ENCODE measurements at regions not wholly inside any gene's neighbourhood (a gene's known extent, or its start where the extent isn't known, plus 50 kb on each side); places are given as distances from the start of the nearest gene placed in this dataset.

DNA sequence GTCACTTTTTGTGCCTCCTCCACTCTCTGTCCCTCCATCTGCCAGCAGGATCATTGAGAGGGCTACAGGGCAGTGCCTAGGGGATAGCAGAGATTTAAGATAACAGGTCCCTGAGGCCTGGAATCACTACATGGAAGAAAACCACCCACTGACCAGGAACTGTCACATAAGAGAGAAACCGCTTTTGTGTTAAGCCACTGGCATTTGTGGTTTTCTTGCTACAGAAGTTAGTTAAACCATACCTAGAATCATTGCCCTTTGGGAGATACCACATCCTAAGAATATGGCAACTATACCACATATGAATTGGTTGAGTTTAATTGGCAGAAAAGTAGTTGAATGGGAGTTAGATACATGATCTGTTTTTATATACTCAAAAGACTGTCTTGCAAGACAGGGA, 112.8 kb upstream of the LPP start:
- DNase-seq (ENCODE audit: low spot score), result no peak

DNA sequence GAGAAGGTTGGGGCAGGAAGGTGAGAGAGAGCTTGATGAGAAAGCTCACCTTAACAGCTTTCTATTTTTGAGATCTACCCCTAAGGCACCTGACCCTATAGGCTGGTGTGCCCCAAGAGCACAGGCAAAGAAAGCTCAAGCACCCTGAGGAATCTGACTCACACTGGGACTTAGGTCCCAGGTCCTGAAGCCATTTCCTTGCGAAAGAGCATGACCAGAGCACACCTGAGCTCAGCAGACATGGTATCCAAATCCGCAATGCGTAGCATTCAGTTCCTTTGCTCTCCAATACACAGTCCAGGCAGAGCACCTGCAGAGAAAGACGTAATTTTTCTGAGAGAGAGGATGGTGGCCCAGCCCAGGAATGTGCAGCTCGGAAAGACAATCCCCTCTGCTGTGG, 112.1 kb upstream of the LPP start:
- no peak for DNase-seq (ENCODE audit: low spot score)

DNA sequence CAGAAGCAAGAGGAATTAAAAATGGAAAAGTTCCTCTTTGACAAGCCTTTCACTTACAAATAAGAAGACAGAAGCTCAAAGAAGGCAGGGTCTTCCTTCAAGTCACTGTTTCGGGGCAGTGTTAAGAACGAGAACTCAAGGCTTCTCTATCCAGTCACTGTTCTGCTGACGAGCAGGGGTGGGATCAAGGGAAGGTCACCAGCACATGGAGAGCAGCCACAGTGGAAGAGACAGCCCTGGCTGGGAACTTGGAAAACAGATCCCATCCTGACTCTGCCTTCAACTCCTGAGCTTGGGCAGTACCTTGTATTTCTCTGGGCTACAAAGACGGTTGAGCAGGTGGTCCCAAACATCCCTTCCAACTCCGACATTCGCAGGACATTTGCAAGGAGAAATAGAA, 111.5 kb upstream of the LPP start:
- no peak for DNase-seq (ENCODE audit: low spot score)

DNA sequence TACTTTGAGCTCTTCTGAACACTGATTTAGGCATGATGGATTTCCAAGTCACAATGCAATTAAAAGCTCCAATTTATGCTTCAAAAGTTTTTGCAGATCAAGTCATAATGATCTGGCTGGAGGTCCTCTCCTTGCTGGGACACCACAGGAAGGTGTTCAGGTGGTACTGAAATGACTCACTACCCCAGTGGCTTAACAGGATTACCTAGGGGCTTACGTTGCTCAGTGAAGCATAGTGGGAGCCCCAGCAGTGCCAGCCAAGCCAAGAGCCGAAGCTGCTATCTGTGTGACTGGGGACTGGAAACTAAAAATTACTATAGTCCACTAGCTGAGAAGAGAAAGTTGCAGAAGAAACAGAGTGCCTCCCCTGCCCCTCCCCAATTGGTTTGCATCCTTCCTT, 110.1 kb upstream of the LPP start:
- DNase-seq (ENCODE audit: low spot score), result no peak

DNA sequence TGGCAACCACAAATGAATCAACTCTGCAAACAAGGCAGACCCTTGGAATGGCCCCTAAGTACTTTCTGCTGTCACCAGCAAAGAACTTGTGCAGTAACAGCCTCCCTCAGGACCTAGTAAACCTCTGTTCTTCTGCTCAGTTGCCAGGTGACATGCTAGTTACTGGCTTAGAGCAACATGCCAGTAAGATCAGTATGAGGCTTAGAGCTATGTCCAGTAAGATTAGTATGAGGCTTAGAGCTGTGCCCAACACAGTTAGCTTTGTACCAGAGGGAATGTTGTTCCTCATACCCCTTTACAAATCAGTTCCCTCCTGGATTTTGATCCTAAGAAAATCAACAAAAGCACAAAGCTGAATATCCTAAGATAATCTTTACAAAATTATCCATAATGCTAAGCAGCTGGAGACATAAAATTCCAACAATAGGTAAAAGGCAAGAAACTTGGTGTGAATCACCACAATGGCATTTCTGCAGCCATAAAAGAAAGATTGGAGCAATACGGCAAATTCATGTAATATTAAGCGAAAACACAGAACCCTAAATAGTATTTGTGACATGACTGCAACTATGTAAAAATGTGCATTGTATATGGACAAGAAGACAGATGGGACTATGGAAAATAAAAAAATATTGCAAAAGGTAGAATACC, 107.3 kb upstream of the LPP start:
- DNase-seq (ENCODE audit: low spot score), result no peak

DNA sequence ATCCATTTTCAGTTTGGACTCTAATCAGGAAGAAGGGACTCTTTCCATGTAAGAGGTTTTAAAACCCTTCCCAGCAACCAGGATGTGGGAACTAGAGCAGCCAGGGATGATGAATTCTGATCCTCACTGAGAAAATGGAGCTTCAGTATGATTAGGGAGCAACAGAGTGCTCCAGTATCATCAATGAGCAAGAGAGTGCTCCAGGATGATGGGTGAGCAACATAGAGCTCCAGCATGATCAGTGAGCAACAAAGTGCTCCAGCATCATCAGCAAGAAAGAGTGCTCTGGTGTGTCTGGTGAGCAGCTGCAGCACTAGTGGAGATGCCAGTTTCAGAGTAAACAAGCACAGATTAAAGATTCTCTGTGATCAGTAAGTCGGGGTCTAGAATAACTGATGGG, 106.4 kb upstream of the LPP start:
- DNase-seq (ENCODE audit: low spot score), result no peak

DNA sequence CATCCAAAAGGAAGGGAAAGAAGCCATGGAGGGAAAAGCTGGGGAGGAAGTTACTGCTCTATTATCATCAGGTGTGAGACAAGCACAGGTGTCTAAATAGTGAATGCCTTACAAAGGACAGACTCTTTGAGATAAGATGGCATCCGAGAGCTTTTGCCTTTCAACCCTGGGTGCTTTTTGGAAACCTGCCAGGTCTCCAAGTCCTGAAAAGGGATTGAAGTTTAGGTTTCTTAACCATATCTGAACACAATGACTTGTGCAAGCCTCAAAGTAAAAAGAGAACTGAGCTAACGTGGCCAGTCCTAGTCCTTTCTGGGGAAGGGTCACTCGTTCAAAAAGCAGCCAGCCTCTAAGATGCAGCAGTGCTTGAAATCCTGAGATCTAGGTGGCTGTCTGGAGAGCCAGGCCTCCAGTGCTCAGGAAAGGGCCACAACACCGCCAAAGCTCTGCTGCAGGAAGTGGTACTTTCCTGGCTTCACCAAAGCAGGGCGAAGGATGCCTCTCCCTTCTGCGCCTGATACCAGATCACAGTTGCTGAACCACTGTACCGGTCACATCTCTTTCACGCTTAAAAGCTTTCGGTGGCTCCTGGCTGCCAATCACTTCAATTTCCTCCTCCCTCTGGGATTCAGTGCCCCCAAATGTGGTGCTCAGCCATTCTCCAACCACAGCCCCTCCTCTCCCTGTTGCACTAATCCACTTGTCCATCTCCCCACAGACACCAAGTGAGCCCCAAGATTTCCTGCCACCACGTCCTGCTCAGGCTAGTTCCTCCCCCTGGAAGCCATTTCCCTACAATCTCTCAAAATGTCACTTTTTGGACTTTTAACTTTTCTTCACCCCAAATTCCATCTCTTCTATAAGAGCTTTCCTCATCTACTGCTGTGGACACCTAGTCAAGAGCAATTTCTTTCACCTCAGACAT, 104.1 kb upstream of the LPP start:
- no peak for DNase-seq (ENCODE audit: low spot score)

DNA sequence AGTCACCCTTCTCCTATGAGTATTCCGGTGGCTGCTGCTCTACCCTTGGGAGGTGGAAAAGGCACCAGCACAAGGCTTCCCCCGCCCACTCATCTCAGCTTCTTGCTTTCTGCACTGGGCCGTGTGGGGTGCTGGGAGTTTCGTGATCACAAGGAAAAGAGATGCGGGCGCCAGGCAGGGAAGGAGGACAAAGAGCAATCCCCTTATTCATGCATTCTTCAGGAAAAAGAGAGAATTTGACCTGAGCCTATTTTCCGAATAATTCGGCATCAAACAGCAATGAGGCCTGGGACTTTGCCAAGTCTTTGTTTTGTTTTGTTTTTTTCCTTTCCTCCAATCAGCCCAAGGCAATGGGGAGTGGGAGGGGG, 102.2 kb upstream of the LPP start:
- no peak for DNase-seq (ENCODE audit: low spot score)

DNA sequence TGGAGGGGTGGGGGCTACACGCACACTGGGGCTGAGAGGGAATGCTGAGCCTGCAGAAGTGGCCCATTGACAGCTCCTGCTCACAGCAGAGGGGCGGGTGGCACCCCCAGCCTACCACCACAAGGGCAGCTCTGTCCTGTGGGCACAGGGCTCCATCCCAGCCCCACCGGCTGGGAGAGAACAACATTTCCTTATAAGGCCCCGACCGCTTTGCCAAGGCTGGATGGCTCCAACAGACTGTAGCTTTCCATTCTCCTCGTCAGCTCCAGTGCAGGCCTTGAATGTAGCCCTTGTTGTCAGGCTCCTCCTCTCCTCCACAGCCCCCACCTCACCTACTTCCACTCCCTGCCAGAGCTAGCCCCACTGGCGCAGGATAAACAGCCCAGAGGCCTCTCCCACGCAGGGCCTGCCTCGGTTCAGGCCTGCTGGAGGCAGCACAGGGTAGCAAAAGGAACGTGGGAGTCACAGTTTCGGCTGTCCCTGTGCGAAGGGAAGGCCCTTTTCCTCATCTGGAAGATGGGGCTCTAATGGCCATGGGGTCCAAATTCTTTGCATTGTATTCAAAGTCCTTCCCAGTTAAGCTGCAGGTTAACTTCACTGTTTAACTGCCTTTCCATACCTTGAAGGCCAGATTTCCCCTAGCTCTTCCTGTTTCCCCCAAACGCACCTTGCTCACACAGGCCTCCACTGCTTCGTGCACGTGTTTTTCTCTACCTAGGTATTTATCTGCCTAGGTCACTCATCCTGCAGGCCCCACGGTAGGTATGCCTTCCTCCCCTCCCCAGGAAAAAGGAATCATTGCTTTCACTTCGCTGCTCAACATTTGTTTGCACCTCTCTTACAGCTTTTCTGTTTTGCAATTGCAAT, 101.6 kb upstream of the LPP start:
- DNase-seq (ENCODE audit: low spot score), result no peak

DNA sequence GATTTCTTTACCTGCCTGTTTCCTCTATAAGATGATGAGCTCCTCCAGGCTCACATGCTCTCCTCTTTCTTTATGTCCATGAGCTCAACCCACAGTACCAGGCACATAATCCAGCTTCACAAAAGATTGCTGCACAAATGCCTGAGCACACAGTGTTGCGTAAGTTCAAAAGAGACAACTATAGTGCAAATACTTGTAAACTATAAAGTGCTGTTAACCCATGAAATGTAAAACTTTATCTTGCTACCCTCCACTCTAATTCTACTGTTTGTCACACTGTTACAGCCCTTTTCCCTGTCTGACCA, 101.0 kb upstream of the LPP start:
- no peak for DNase-seq (ENCODE audit: low spot score)

DNA sequence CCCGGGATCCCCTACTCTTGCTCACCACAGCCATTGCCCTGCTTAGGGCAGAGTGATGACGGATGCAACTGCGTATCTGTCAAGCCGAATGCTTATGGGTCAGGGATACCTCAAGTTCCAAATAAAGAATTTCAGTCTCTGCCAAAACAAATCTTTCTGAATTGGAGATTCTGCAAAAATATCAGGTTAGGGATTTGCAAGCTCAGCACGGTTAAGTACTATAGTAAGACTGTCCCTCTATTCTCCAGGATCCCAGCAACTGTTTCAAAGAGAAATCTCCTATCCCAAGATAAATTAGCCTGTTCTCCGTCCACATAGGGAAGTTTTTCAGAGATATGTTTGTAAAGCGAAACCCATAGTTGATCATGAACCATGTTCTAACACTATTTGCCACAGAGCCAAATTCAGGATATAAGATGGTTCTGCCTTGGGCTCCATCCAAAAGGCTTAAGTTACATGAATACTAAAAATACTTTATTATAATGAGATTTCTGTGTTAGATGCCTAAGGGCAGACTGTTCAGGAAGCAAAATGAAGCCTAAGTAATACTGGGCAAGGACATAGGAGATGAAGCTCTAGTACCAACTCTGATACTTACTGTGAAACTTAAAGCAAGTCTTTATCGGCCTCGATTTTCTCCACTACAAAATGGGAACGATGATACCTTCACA, 100.1 kb upstream of the LPP start:
- DNase-seq (ENCODE audit: low spot score), result no peak

DNA sequence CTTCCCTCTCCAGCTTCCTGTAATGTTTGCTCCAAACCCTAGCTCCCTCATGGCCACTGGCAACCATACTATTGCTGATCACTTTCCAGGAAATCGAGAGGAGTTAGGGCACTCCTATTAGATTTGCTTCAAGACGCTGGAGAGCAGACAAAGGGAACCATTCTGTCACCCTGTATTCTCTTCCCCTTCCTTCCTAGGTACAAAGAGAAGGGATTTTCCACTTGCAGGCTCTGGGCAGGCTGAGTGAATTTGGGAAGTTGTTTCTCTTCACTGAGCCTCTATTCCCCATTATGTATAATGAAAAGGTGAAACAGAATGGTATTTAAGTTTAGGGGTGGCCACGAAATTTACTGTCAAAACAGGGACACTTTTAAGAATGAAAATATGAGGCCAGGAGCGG, 99.4 kb upstream of the LPP start:
- DNase-seq (ENCODE audit: low spot score), result no peak

DNA sequence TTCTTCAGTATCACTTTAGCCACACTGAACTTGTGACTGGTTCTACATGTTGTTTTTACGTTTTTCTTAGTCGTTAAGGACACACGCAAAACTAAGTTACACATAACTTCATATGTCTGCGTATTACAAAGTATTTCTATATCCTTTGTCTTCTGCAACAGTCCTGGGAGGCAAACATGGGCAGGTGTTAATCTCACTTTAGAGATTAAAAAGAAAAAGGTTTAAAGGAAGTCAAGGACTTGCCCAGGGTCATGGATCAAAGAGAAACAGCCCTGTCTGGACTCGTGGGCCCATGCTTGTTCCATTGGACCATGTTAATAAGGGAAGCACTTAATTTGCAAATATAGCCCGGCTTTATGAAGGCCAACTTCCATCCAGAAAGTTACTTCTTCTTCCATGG, 98.6 kb upstream of the LPP start:
- no peak for DNase-seq (ENCODE audit: low spot score)

DNA sequence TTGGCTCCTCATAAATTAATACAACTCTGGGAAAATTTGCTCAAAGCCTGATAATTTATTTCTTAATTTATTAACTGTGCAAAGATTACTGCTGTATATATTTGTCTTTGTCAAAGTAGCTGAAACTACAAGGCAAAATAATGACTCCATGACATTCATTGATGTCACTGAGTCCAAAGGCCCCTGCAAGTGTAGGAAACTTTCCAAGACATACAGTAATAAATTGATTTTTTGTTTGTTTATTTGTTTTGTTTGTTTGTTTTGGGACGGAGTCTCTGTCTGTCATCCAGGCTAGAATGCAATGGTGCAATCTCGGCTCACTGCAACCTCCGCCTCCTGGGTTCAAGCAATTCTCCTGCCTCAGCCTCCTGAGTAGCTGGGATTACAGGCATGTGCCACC, 96.8 kb upstream of the LPP start:
- no peak for DNase-seq (ENCODE audit: low spot score)

DNA sequence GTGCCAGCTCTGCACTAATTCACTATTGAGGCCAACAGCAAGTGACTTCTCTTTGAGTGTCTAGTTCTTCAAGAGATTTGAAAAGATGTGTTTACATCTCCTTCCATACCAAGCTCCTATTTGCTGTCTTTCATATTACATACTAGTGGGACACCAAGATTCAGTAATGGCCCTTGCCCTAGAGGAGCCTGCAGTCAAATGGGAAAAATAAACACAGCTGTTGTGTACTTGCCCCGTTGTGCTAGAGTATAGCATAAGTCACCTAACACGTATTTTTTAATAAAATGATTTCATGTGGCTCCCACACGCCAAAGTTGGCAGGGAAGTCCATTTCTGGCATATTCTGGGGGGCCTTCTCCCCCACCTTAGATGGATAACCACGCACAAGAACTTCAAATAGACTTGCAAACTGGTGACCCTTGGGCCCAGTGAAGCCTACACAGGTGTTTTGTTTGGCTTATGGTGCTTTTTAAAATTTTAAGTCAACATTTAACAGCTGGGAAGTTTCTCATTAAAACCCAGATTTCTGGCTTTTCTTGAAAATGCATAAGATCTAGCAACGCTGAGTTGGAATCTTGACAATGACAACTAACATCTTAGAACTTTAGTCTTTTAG, 95.3 kb upstream of the LPP start:
- DNase-seq (ENCODE audit: low spot score), result no peak

DNA sequence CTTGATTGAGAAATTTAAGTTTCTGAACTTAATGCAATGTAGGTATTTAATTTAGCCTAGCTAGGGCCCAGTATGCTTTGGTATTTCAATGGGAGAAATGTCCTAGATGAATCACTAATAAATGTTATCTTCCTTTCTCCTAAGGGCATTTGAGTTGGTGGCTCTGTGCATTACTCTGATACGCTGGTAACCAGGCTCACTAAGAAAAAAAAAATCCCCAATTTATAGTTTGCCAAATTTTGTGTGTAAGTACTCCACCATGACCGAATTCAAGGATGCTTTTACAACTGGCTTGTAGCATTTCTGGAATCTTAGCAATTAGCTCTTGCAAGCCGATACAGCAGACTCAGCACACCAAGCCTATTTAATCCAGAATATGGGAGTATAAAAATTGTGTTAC, 94.6 kb upstream of the LPP start:
- DNase-seq (ENCODE audit: low spot score), result no peak

DNA sequence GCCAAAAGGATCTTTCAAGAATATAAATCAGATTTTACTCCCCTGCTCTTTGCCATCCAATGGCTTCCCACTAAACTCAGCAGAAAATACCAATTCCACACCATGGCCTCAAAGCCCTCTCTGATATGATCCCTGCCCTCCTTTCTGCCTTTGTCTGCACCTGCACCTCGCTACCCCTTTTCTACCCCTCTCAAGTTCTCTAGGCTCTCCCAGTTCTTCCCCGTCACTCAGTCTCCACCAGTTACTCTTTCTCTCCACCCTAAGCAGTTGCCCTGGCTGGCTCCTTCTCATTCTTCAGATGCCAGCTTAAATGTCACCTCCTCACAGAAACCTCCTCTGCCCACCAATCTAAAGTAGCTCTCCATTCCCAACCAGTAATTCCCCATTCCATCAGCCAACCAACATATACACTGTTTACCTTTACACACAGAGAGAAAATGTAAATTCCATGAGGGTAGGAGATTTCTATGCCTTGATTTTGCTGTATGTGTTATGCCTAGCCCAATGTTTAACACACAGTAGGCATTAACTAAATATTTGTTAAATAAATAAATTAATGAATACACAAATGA, 93.6 kb upstream of the LPP start:
- no peak for DNase-seq (ENCODE audit: low spot score)

DNA sequence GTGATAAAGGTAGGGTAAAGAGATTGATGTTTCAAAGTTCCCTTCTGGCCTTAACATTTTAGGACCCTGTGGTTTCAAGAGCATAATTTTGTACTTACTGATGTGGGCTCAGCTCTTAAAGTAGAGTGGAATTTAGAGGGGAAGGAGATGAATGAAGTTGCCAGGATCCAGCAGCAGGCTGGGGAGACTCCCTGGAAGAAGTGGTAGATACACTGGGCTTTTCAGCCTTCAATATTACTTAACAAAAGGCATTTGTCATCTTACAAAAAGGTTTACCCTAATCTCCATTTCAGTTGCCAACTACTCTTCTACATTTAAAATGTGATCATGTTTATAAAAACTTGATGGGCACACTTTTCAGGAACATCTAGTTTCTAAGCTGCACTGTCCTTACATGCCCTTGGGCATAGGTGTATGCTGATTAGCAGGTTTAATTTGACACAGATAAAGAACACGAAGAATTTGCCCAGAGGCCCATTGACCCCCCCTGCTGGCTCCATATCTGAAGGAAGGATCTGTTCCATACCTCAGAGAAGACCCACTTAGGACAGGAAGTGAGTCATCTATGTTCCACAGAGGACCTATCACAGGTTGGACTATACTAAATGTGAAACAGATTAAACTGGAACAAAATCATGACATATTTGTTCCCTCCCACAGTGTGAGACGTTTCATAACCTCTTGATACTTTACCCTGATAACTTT, 93.0 kb upstream of the LPP start:
- peak; percentile 59 for DNase-seq (ENCODE audit: low spot score)

DNA sequence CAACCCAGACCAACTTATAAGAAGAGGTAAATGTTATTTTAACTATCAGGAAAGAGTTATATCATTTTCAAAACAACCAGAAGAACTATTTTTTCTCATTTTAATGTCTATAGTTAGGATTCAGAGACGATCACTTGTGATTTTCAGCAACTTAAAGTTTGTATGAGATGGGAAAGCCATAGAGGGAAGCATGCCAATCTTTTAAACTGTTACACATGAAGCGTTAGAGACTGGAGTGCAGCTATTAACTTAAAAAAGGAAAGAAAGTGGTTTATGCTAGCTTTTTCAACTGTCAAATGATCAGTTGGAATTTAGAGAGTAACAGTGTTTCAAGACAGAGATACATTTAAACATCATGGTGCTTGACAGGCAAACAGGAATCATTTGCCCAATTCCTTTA, 91.7 kb upstream of the LPP start:
- DNase-seq (ENCODE audit: low spot score), result no peak

DNA sequence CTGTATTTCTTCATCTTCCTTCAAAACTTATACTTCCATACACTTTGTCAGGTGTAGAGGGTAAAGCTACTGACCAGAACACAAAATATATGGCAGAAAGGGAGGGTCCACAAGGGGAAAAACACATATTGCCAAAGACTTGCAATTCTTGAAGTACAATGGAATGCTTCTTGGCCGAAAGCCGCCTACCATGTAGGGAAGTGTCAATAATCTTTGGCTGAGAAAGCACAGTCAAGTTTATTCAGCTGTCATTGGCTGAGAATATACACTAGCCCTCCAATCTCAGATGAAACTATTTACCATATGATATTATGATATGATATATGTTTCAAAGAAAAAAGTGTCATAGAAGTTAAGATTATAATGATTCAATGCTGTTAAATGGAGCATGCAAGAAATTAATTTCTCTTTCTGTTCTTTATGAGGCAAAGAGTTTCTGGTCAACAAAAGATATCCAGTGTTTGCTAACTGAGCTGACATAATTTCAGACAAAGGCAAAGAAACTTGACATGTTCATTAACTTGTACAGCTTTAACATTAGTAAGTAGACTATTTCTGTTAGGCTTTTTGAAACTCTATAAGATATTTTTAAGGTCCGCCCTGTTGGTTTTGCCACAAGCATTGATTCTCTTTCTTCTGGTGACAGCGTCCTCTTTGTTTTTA, 89.0 kb upstream of the LPP start:
- DNase-seq (ENCODE audit: low spot score), result no peak

DNA sequence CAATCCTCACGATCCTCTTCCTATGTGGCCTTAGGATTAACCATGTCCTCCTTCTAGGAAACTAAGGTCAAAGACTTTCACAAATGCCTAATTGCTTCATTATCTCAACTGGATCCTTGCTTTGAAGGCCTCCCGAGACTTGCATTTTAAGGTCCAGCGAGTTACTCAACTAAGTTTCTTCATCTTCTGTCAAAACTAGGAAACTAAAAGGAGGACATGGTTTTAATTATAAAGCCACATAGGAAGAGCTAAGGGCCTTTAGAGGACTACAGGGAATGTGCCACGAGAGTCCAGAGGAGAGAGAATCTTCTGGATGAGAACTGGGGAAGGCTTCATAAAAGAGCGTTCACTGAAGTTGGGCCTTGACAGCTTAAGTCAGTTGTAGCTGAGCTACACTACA, 87.8 kb upstream of the LPP start:
- DNase-seq (ENCODE audit: low spot score), result no peak

Data from LoVo (cell line).